ENCODE measurements at regions not wholly inside any gene's neighbourhood (a gene's known extent, or its start where the extent isn't known, plus 50 kb on each side); places are given as distances from the start of the nearest gene placed in this dataset.

DNA sequence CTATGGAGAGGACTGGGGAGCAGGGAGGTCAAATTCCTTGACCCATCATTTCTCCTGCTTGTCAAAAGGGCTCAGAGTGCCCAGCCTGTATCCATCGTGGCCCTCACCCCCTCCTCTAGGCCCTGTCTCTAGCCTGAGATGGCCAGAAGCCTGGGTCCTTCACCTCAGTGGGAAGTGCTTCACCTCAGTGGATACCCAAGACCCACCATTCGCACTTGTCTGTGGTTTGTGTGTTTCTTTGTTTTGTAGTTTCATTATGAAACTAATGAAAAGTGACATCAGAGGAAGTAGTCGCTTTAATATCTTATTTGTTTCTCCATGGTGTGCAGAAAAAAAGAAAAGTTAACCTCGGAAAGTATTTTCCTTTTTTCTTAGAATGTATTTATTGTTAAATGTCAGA lies 194.0 kb upstream of the CADM1 start:
- H3K36me3 Mint-ChIP-seq = peaks cover 1% of the 10 kb centered on the region
- H3K4me3 Mint-ChIP-seq = no peak overlapping the region
- H3K27ac Mint-ChIP-seq = no peak overlapping the region
- peaks cover 14% of the 10 kb centered on the region for H3K27me3 Mint-ChIP-seq
- no peaks in the 10 kb centered on the region for H3K9me3 Mint-ChIP-seq
- H3K4me1 Mint-ChIP-seq = no peaks in the 10 kb centered on the region

DNA sequence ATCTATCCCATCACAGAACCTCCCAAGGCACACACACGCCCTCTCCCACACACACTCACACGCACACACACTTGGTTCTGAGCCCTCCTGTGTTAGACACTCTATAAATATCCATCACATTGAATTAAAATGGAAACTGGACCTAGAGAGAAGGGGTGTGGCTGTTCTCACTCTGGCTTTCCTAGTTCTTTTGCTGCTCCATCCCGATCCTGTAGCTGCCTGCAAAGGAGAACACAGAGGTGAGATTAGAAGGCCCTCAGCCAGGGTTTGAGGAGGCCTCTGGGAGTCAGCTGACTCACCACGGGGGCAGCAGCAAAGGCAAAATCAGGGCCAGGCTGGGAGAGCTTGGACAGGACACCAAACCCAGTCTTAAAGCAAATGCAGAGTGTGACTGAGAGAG lies 192.3 kb upstream of the CADM1 start:
- Mint-ChIP-seq H3K27ac (no peak overlapping the region), H3K36me3 (no peaks in the 10 kb centered on the region), H3K9me3 (no peaks in the 10 kb centered on the region), H3K27me3 (peaks cover 12% of the 10 kb centered on the region), H3K4me3 (no peak overlapping the region), H3K4me1 (no peaks in the 10 kb centered on the region)

DNA sequence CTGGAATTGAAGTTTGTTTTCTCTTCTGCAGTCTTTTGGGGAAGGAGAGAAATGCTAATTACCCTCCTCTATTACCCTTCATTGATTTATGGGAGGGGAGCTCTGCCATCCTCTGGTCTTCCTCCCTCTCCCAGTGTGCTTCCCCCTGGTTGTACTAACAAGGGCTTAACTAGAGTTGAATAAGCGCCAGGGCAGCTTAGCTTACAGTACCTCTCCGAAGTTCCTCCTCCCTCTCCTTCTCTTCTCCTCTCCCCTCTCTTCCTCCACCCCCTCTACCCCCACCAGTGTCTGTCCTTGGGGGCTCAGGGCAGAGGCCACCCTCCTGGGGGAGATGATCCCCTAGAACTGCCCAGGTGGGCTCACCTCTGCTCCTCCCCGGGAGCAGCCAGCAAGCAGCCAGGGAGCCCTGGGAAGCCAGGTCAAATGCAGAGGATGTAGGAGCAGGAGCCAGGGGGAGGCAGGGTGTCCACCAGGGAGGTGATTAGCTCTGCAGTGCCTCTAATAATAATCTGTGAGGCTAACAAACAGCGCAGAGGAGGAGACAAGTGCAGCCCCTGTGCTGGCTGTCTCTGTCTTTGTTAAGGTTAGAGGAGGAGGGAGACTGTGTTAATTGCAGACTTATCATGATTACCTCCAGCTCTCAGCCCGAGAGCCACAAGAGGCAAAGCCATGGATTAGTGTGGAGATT lies 191.6 kb upstream of the CADM1 start:
- H3K9me3 Mint-ChIP-seq = no peaks in the 10 kb centered on the region
- H3K4me1 Mint-ChIP-seq = no peaks in the 10 kb centered on the region

DNA sequence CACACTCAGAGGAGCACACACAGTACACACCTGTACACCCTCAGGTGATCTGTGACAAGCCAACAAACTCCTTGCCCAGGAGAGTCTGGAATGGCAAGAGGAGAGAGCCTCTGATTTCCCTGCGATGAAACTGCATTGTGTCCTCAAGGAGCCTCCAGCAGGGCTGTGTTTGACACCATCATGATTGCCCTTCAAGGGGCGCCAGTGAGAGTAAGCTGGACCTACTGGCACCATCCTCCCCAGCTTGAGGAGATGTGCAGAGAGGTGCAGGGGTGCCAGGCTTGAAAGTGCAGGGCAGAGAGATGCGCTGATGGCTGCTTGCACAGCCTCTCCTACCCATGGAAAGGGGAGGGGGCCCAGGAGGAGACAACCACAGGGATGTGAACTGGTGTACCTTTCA lies 188.8 kb upstream of the CADM1 start:
- no peaks in the 10 kb centered on the region for H3K27me3 Mint-ChIP-seq
- no peaks in the 10 kb centered on the region for H3K4me1 Mint-ChIP-seq
- no peaks in the 10 kb centered on the region for H3K36me3 Mint-ChIP-seq
- no peak overlapping the region for H3K4me3 Mint-ChIP-seq
- H3K27ac Mint-ChIP-seq = no peak overlapping the region
- H3K9me3 Mint-ChIP-seq = no peaks in the 10 kb centered on the region

More for the DNA sequence above, 191.6 kb upstream of the CADM1 start:
- peaks cover 12% of the 10 kb centered on the region for H3K27me3 Mint-ChIP-seq
- no peak overlapping the region for H3K4me3 Mint-ChIP-seq
- no peaks in the 10 kb centered on the region for H3K36me3 Mint-ChIP-seq
- no peak overlapping the region for H3K27ac Mint-ChIP-seq

DNA sequence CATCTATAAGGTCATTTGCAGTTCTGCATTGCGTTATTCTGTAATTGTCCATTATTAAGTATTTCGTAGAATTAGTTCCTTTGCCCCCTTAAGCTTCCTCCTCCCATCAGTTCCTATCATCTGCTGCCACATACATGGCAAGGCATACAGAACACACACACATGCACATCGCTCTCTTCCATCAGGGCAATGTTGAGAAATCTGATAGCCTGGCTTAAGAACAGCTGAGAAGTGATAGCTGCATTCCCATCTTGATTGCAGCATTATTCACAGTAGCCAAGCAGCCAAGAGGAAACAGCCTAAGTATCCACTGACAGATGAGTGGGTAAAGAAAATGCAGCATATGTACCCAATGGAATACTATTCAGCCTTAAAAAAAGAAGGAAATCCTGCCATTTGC lies 186.8 kb upstream of the CADM1 start:
- H3K9me3 Mint-ChIP-seq = peaks cover 0 to 3% (median 0%) of the 10 kb centered on the region in 3 donors
- H3K27ac Mint-ChIP-seq = no peak overlapping the region

DNA sequence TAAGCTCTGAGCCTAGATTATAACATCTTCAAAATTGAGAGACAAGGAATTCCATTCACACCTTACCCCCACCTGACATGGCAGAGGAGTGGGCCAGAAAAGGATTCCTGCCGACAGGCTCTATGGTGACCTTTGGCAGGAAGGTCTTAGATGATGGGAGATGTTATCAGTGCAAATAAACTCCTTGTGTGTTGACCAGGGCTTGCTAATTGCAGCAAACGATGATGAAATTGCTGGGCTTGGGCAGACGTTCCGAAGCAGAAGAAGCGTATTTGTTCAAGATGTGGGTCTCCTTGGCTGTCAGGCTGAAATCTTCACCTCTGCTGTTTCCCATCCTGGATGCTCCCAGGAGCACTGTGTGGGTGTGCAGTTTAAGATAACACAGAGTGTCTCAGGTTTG lies 183.7 kb upstream of the CADM1 start:
- H3K27ac Mint-ChIP-seq = no peak overlapping the region
- peaks cover 4 to 15% (median 5%) of the 10 kb centered on the region in 3 donors for H3K9me3 Mint-ChIP-seq
- peaks cover 4% of the 10 kb centered on the region for H3K36me3 Mint-ChIP-seq

More for the DNA sequence above, 186.8 kb upstream of the CADM1 start:
- H3K36me3 Mint-ChIP-seq = no peaks in the 10 kb centered on the region
- H3K4me3 Mint-ChIP-seq = no peak overlapping the region
- H3K4me1 Mint-ChIP-seq = no peaks in the 10 kb centered on the region
- H3K27me3 Mint-ChIP-seq = peaks cover 1% of the 10 kb centered on the region

DNA sequence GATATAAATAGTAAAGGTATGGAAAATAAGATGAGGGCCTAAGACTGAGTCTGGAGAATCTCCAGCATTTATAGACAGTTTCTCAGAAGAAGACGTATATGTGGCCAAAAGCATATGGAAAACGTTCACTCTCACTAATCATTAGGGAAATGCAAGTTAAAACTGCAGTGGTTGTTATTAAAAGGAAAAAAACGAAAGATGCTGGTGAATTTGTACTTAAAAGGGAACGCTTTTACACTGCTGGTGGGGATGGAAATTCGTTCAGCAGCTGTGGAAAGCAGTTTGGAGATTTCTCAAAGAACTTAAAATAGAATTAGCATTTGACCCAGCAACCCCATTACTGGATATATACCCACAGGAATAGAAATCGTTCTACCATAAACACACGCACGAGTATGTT lies 180.5 kb upstream of the CADM1 start:
- Mint-ChIP-seq H3K9me3 (peaks cover 4 to 15% (median 5%) of the 10 kb centered on the region in 3 donors), H3K27me3 (peaks cover 14% of the 10 kb centered on the region), H3K27ac (no peak overlapping the region), H3K4me3 (no peak overlapping the region), H3K36me3 (peaks cover 4% of the 10 kb centered on the region), H3K4me1 (no peaks in the 10 kb centered on the region)

More for the DNA sequence above, 183.7 kb upstream of the CADM1 start:
- Mint-ChIP-seq H3K4me3 (no peak overlapping the region), H3K4me1 (no peaks in the 10 kb centered on the region), H3K27me3 (peaks cover 8% of the 10 kb centered on the region)

DNA sequence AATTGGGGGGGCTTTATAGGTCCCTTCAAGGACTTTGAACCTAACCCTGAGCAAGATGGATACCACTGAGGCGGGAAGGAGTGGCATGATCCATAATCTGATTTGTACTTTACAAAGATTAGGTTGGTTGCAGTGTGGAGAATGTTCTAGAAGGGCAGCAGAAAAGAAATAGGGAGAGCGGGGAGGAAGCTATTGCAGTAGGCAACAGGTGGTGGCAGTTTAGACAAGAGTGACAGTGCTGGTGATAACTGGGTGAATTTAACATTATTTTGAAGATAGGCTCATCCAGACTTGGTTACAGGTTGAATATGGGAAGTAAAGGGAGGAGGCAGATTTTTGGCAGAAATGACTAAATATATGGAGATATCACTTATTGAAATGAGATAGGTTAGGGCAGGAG lies 179.9 kb upstream of the CADM1 start:
- Mint-ChIP-seq H3K36me3 (peaks cover 4% of the 10 kb centered on the region), H3K4me3 (no peak overlapping the region), H3K27me3 (peaks cover 14% of the 10 kb centered on the region), H3K27ac (no peak overlapping the region), H3K4me1 (no peaks in the 10 kb centered on the region), H3K9me3 (peaks cover 4 to 15% (median 5%) of the 10 kb centered on the region in 3 donors)

DNA sequence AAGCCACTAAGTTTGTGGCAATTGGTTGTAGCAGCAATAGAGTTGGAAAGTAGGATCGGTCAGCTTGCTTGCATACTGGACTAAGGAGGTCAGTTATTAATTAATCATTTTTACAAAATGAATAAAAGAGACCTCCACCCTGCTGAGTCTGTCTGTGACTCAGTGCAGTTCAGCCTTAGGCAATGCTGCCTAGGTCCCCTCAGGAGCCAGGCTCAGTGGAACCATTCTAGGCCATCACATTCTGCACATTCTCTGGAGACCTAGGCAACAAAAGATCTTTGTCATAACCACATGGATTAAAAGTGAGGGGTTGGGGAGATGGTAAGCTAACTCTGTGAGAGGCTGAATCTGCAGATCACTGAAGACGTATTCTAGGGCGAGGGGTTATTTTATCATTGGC lies 178.7 kb upstream of the CADM1 start:
- H3K27ac Mint-ChIP-seq = no peak overlapping the region
- peaks cover 16% of the 10 kb centered on the region for H3K27me3 Mint-ChIP-seq
- H3K4me1 Mint-ChIP-seq = no peaks in the 10 kb centered on the region
- H3K4me3 Mint-ChIP-seq = no peak overlapping the region
- peaks cover 4 to 15% (median 5%) of the 10 kb centered on the region in 3 donors for H3K9me3 Mint-ChIP-seq
- peaks cover 4% of the 10 kb centered on the region for H3K36me3 Mint-ChIP-seq

DNA sequence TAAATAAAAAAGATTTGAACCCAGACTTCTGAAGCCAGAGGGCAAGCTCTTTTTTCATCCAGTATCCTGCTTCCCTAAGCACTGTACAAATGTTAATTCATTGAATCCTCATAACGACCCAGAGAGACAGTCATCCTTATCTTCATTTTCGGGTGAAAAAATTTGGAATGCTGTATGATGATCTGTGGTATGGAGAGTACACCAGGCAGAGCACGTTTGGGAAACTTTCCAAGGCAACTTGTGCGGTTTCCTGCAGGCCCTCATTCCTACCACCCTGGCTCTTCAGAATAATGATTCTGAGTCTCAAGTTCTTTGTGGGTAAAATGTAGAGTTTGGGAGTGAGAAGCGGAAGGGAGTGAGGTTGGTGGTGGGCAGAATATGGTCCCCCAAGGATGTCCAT lies 177.9 kb upstream of the CADM1 start:
- peaks cover 16% of the 10 kb centered on the region for H3K27me3 Mint-ChIP-seq
- H3K27ac Mint-ChIP-seq = no peak overlapping the region
- H3K9me3 Mint-ChIP-seq = peaks cover 4 to 15% (median 5%) of the 10 kb centered on the region in 3 donors
- no peak overlapping the region for H3K4me3 Mint-ChIP-seq
- H3K36me3 Mint-ChIP-seq = peaks cover 4% of the 10 kb centered on the region
- no peaks in the 10 kb centered on the region for H3K4me1 Mint-ChIP-seq

DNA sequence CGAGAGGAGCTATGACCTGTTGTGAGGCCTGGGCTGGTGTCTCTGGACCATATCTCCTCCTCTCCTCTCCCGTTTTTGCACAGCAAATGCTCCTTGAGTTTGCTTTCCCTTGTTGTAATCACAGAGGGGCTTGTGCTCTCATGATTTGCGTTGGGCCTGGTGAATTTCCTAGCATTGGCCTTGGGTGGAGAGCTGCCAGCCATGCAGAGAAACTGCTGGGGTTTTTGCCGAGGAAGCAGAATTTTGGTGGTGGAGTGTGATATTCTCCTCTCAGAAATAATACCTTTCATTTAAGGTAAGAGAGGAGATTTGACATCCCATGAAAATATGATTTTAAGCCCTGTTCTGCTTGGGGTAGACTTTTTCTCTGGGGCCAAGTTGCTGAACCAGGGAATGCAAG lies 175.7 kb upstream of the CADM1 start:
- H3K27me3 Mint-ChIP-seq = peaks cover 15% of the 10 kb centered on the region
- H3K36me3 Mint-ChIP-seq = peaks cover 4% of the 10 kb centered on the region
- no peaks in the 10 kb centered on the region for H3K4me1 Mint-ChIP-seq
- no peak overlapping the region for H3K4me3 Mint-ChIP-seq
- peaks cover 2 to 6% (median 4%) of the 10 kb centered on the region in 3 donors for H3K9me3 Mint-ChIP-seq
- H3K27ac Mint-ChIP-seq = no peak overlapping the region

DNA sequence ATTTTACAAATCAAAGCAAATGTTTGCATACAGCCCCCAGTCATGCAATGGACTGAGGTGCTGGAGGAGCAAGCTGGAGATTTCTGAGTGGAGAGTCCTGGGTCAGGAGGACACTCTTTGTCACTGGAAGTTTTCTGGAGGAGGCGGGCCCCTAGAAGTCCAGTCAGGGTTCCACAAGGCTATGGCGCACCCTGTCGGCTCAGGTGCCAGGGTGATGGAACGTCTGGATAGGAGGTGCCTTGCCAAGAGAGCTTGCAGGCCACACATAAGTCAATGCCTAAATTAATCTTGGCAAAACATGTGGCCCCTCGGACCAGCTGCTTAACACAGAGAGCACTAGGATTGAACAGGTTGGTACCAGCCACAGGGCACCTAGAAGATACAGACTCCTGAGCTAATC lies 174.7 kb upstream of the CADM1 start:
- Mint-ChIP-seq H3K4me1 (no peaks in the 10 kb centered on the region), H3K27ac (no peak overlapping the region), H3K4me3 (no peak overlapping the region), H3K36me3 (peaks cover under 1% of the 10 kb centered on the region), H3K27me3 (peaks cover 11% of the 10 kb centered on the region), H3K9me3 (peaks cover 0 to 1% (median 0%) of the 10 kb centered on the region in 3 donors)

DNA sequence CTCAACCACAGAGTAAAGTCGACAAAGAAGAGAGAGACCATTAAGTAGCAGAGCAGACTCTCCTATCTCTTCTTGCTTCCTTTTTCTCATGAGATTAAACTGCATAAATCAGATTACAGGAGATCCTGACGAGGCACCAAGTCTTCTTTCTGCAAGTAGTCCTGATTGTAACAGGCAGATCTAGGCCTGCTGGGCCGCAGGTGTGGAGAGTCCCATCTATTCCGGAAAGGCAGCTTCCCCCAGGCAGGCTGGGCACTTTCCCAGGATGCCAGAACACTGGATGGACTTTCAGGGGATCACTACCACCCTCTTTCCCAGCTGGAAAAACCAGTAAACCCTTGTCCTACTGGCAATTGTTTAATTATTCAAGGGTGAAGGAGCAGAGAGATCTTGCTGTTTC lies 173.0 kb upstream of the CADM1 start:
- H3K4me3 Mint-ChIP-seq = no peak overlapping the region
- H3K9me3 Mint-ChIP-seq = no peaks in the 10 kb centered on the region
- H3K27ac Mint-ChIP-seq = no peak overlapping the region
- H3K36me3 Mint-ChIP-seq = no peaks in the 10 kb centered on the region
- H3K27me3 Mint-ChIP-seq = peaks cover 2% of the 10 kb centered on the region
- no peaks in the 10 kb centered on the region for H3K4me1 Mint-ChIP-seq

DNA sequence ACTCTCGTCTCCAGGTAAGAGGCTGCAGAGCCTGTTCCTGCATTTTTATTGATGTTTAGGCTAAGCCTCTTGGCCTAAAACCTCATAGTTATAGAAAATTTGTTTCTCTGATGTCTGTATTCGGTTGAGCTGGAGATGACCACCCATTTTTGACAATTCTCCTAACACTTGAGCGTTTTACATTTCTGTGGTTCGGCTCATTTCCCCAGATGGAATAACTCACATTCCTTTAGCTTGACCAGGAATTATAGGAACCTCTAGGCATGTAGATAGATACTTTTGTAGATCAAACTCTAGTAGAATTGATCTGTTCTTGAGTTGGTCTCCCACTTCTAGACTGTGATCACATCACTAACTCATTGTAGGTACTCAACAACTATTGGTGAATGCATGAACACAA lies 172.6 kb upstream of the CADM1 start:
- no peaks in the 10 kb centered on the region for H3K4me1 Mint-ChIP-seq
- no peaks in the 10 kb centered on the region for H3K36me3 Mint-ChIP-seq
- H3K27me3 Mint-ChIP-seq = peaks cover 2% of the 10 kb centered on the region
- H3K9me3 Mint-ChIP-seq = no peaks in the 10 kb centered on the region
- H3K27ac Mint-ChIP-seq = no peak overlapping the region
- H3K4me3 Mint-ChIP-seq = no peak overlapping the region

DNA sequence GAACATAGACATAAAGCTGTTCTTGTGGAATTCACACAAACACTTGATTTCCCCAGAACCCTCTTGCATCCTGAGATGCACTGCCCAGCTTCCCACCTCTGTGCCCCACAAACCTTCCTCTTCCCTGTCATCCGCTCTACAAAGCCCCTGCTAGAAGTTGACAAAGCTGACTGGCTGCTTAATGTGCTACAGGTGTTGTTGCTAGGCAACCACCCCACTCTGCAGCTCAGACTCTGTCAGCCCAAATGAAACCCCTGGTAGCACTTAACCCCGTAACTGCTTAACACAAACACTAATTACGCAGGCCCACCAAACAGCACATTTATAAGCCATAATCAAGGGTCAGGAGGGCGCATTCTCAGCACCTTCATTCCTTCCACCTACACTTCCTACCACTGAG lies 172.0 kb upstream of the CADM1 start:
- no peaks in the 10 kb centered on the region for H3K9me3 Mint-ChIP-seq

DNA sequence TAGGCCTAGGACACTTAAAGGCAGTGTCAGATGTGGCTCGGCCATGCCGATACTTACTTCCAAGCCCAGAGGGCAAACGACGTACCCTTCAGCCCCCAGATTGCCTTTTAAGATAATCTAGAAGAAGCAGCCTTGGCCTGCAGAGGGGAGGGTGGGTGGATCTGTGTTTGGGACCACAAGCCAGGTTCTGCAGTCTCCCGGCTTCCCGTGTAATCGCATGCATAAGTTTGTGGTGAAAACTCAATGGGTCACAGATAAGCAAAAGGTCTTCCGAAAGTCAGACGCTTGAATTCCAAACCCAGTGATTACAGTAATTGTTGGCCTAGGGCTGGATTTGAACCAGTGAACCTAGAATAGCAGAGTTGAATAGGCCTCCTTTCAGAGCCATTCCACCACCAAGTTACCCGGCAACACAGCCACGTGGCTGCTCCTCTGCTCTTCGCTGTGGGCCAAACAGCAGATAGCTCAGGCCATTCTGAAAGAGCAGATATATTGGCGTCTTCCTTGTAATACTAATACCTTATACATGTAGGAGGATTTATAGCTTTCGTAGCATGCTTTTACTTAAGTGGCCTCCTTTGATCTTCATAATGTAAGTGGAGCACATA lies 170.8 kb upstream of the CADM1 start:
- Mint-ChIP-seq H3K4me3 (no peak overlapping the region), H3K4me1 (no peaks in the 10 kb centered on the region), H3K36me3 (no peaks in the 10 kb centered on the region), H3K27me3 (peaks cover 4% of the 10 kb centered on the region), H3K27ac (no peak overlapping the region), H3K9me3 (no peaks in the 10 kb centered on the region)

More for the DNA sequence above, 172.0 kb upstream of the CADM1 start:
- no peaks in the 10 kb centered on the region for H3K4me1 Mint-ChIP-seq
- H3K36me3 Mint-ChIP-seq = no peaks in the 10 kb centered on the region
- no peak overlapping the region for H3K27ac Mint-ChIP-seq
- H3K4me3 Mint-ChIP-seq = no peak overlapping the region
- peaks cover 2% of the 10 kb centered on the region for H3K27me3 Mint-ChIP-seq

Measured in IgD-negative memory B cell (primary cell).